SH-SY5Y (cell line): ENCODE measurements at regions not wholly inside any gene's neighbourhood (a gene's known extent, or its start where the extent isn't known, plus 50 kb on each side); places are given as distances from the start of the nearest gene placed in this dataset.

Experiments
- GATA2 ChIP-seq: IDR thresholded peaks from 2 replicates; pipeline ENCODE4 v1.6.1; 2011; ENCODE audit warnings: mild to moderate bottlenecking, low read depth, low read length
- GATA3 ChIP-seq: IDR thresholded peaks from 2 replicates; pipeline ENCODE4 v1.6.1; 2011; ENCODE audit warnings: low read depth, mild to moderate bottlenecking, low read length, moderate library complexity

DNA sequence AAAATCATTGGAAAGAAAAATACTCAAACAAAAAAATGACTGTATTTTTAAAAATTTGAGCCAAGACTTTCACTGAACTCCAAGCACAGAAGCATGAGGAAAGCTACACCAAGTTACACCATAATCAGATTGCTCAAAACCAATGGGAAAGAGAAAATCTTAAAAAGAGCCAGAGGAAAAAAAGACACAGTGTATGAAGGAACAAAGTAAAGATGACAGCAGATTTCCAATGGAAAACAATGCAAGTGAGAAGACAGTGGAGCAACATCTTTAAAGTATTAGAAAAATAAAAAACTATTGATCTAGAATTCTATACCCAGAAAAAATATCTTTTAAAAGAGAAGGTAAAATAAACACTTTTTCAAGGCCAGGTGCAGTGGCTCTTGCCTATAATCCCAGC, 147.8 kb upstream of the ZBTB40 start:
- no peak for TF ChIP-seq GATA3
- TF ChIP-seq GATA2: no peak
